NCI-H526 treated with DMSO at 0.1 percent for 48 hours (cell line): ENCODE measurements at regions not wholly inside any gene's neighbourhood (a gene's known extent, or its start where the extent isn't known, plus 50 kb on each side); places are given as distances from the start of the nearest gene placed in this dataset.

Source experiments
- DNase-seq: peaks from one replicate; lab custom pipeline; 2025; lab: John Stamatoyannopoulos, UW

GRCh38 chr6:1257778-1258177 is 54.1 kb upstream of the FOXQ1 start:
- no peak for DNase-seq

GRCh38 chr6:1256435-1257008 is 55.4 kb upstream of the FOXQ1 start:
- no peak for DNase-seq

DNA sequence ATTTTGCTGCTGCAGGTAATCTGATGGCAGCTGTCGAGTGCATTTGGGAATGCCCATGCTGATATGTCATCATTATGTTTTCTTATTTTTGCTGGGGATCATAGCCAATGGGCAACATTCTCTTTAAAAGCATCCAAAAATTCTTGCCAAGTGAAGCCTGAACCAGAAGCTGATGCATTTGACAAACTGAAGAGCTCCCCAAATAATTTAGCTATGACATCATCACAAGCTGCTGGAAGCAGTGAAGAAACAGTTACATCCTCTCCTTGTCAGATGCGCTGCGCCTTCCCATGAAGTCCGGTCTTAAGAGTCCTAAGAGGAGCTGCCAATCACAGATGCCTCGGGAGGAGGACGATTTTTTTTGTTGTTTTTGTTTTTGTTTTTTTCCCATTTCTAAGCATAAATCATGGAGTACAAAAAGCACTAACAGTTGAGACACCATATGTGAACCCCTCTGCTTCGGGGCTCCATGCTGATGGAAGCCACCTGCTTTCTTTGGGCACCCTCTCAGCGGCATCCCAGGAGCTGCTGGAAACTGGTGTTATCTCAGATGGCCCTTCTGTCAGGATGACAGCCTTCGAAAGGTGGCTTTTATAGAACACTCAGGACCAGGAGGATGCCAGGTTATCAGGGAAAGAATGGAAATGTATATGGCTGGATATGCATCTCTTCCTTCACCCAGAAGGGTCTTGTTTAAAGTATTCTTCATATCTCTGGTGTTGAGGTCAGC is 56.1 kb upstream of the FOXQ1 start:
- no peak for DNase-seq

DNA sequence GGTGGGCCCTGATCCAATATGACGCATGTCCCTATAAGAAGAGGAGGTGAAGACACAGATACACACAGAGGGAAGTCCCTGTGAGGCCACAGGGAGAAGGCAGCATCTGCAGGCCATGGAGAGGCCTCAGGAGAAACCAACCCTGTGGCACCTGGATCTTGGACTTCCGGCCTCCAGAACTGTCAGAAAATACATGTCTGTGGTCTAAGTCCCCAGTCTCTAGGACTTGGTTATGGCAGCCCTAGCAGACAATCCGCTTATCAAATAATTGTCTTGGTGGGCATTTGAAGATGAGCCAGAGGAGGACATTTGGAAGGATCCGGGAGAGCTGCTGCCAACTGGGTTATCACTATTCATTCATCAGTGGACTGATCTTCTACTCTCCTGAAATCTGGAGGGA is 57.6 kb upstream of the FOXQ1 start:
- no peak for DNase-seq

GRCh38 chr6:1253816-1254215 is 58.1 kb upstream of the FOXQ1 start:
- DNase-seq: no peak

- DNase-seq: no peak
These were observed 60.4 kb upstream of the FOXQ1 start for GRCh38 chr6:1251198-1252155.

DNA sequence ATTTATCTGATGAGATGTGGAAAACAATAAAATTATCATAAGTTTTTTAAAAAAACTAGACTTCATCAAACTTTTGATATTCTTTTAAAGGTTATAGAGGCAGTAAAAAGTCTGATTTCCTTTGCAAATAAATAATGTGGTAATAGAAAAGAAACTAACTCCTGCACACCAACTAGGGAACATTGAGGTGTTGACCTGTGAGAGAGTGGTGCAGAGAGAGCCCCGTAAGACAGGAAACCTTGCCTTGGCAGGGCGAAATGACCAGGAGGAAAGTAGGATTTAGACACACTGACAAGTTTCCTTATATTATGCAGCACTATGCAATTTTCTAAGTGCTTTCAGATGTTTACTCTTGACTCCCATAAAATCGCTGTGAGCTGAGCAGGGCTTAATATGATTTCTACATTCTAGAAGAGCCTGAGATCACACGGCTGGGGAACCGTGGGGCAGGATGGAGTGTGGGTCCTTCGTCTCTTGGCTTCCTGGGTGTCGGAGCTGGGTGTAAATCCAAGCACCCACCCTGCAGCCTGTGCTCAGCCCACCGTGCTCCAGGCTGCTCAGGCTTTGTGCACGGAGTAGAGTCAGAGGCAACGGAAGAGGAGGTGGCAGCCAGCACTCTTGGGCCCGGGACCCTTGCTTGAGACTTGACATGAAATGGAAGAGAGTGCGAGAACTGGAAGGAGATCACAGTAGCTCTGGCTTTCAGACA is 61.3 kb upstream of the FOXQ1 start:
- no peak for DNase-seq

DNA sequence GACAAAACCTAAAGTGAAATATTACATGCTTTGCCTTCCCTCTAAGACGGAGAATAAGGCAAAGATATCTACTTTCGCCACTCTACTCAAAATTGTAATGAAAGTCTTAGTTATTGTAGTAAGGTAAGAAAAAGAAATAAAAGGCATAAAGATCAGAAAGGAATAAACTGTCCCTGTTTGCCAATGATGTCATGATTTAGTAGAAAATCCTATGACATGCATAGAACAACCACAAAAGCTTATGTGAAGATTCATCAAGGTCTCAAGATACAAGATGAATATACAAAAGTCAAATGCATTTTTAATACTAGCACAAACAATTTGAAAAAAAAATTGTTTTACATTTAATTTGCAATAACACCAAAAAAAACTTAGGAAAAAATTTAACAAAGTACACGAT is 64.0 kb upstream of the FOXQ1 start:
- no peak for DNase-seq

DNA sequence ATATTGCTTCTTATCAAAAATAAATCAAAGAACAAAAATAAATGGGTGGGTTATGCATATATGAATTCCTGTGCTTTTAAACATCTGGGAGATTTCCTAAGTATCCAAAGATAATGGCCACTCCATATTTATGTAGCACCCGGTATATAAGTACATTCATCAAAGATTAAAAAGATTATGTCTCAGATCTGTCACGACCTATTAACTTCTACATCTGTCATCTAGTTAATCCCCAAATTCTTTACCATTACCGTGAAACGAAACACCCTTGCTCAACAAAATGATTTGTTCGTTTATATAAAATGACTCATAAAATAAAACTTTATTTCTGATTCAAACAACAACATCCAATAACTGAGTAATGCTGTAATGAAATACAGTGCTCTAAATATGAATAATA is 64.8 kb upstream of the FOXQ1 start:
- DNase-seq: no peak

DNA sequence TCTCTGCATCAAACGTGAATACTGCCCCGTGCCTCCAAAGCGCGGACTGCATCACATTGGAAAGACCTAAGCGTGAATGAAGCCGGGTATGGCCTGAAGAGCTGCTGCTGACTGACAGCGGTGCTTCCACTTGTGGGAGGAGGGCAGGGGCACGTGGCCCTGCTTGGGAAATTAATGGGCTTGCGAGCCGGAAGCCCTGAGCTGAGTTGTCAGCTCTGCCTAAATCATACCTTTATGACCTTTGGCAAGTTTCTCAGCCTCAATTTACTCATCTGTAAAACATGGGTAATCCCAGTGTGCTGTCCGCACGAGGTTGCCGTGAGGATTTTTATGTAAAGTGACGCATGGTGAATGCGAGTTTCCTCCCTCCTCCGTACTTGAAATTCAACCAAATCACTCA is 67.0 kb upstream of the FOXQ1 start:
- no peak for DNase-seq

- no peak for DNase-seq
These were observed 67.6 kb upstream of the FOXQ1 start for GRCh38 chr6:1244278-1244677.

DNA sequence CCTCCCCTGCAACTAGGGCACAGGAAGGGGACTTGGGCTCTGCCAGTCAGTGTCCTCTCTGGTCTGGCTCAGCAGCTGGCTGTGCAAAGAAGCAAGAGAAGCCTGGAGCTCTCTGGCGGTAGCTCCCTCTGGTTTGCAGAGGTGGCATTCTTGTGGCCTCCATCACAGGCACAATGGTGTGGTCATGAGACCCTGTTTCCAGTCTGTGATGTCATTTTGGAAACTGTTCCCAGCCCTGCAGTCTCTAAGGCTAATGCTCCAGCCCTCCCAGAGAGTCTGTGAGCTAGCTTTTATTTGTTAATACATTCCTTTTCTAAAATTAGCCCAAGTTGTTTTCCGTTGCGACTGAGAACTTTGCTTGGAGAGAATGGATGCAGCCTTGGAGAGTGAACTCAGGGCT is 69.5 kb upstream of the FOXQ1 start:
- DNase-seq: no peak

GRCh38 chr6:1242021-1242420 is 69.9 kb upstream of the FOXQ1 start:
- no peak for DNase-seq

GRCh38 chr6:1240766-1241318 is 71.1 kb upstream of the FOXQ1 start:
- DNase-seq: no peak

DNA sequence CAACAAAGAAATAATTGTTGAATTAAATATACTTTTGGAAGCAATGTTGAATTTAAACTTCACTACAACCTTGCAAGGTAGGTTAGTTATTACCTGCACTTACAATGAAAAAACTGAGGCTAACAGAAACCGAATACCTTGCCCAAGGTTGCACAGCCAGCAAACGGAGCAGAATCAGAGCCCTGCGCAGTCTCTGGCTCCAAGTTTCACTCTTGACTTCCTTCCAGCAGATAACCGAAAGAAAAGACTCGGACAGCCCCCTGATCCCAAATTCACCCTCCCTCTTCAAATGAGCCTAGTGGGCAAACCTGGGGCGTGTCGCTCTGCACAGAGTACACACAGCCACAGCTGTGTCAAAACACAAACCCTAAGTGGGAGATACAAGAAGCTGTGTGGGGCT is 72.1 kb upstream of the FOXQ1 start:
- DNase-seq: no peak

GRCh38 chr6:1238040-1238439 is 73.9 kb upstream of the FOXQ1 start:
- DNase-seq: no peak

DNA sequence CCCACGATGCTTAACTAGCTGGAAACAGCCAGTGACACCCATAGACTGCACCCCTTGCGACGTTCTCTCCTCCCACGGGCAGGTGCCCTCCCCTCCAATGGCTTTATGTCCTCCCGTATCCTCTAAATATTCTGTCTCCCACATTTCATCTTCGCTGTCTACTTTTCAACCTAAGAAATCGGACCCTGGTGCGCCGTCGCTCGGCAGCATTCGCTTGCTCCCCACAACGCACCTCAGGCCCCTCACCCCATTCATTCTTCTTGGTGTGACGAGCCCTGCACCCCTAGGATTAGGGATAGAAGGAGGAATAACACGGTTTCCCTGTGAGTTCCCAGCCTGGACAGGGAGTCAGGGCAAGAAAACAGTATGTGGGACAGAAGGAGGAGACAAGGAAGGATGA is 74.3 kb upstream of the FOXQ1 start:
- DNase-seq: no peak

GRCh38 chr6:1235825-1236224 is 76.1 kb upstream of the FOXQ1 start:
- DNase-seq: no peak

DNA sequence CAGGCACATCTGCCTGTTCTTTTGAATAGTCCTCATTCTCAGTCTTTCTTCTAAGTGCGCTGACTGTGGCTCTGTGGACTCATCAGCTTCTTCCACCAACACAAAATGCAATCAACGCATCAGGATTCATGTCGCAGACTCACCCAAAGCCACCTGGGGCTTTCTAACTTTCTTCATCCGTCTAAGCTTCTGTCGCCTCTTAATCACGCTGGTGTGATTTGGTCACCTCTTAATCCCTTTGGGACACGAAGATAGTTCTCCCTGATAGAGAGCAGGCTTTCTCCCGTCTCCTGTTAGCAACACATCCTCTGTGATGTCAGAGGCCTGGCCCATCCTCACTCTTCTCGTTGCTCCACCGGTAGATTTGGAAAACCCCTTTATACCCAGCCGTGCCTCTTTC is 78.0 kb upstream of the FOXQ1 start:
- DNase-seq: no peak

GRCh38 chr6:1232578-1232977 is 79.3 kb upstream of the FOXQ1 start:
- DNase-seq: no peak

- no peak for DNase-seq
These were observed 80.0 kb upstream of the FOXQ1 start for GRCh38 chr6:1231941-1232340.
